Prostate gland (tissue), 2 donors: ENCODE measurements at regions not wholly inside any gene's neighbourhood (a gene's known extent, or its start where the extent isn't known, plus 50 kb on each side); places are given as distances from the start of the nearest gene placed in this dataset.

Experiments
- DNase-seq: peaks from one replicate; pipeline ENCODE4 v3.0.0-alpha.2; 2019; ENCODE audit warnings: low spot score
- H3K27ac ChIP-seq, 2 donors: fragments of 200-600 bp; sonication (generic); 2 replicates each; pipeline ENCODE4 v1.5.1; 2017 to 2019
- H3K27me3 ChIP-seq: fragments of 200-600 bp; sonication (generic); replicated peaks from 2 replicates; pipeline ENCODE4 v1.5.1; 2019; ENCODE audit not compliant: insufficient read depth
- H3K36me3 ChIP-seq, 2 donors: fragments of 200-600 bp; sonication (generic); 1 replicate in 1 of 2; 2 replicates in 1 of 2; pipeline versions ENCODE4 v1.5.1 to v1.8.1; 2017 to 2019
- H3K4me1 ChIP-seq: fragments of 200-600 bp; sonication (generic); replicated peaks from 2 replicates; pipeline ENCODE4 v1.5.1; 2019
- H3K4me3 ChIP-seq, 2 donors: fragments of 200-600 bp; sonication (generic); 2 replicates each; pipeline ENCODE4 v1.5.1; 2017 to 2019
- H3K9me3 ChIP-seq: fragments of 200-600 bp; sonication (generic); 2 replicates; pipeline ENCODE4 v1.5.1; 2017
- POLR2A ChIP-seq: fragments of 450-650 bp; IDR thresholded peaks from one replicate; pipeline ENCODE4 v1.6.1; 2016; ENCODE audit warnings: antibody characterized with exemption, mild to moderate bottlenecking
- POLR2AphosphoS5 ChIP-seq: sonication (generic); formaldehyde crosslinking; IDR thresholded peaks from one replicate; pipeline ENCODE4 v1.6.1; 2017; ENCODE audit warnings: antibody characterized with exemption
- WGBS: methylation state at CpG from one replicate; pipeline ENCODE4 v1.1.5; 2018; 5-methylcytosine and 5-hydroxymethylcytosine counted together
- intact Hi-C: fragments of 100-400 bp; cut with DNase I; formaldehyde crosslinking; loops from one replicate; pipeline ENCODE4 v1.14.2; 2022
- TF ChIP-seq, protein P1 (sequence below), 4 experiments: fragments of 200-600 bp in 2 of 4; fragments of 450-650 bp in 2 of 4; sonication (generic) in 2 of 4; IDR thresholded peaks; 1 replicate in 3 of 4; 2 replicates in 1 of 4; pipeline ENCODE4 v1.5.1; 2016 to 2019; ENCODE audit warnings: antibody characterized with exemption in 4 of 4, mild to moderate bottlenecking in 2 of 4, moderate library complexity in 2 of 4

GRCh38 chr3:164478323-164478722 lies 600.0 kb downstream of the SI start:
- Histone ChIP-seq H3K27ac (no peak overlapping the region), H3K4me1 (no peaks in the 10 kb centered on the region), H3K4me3 (no peak overlapping the region), H3K36me3 (no peaks in the 10 kb centered on the region), H3K9me3 (no peaks in the 10 kb centered on the region), H3K27me3 (no peaks in the 10 kb centered on the region)
- 90% methylated on average over 5 of the region's 5 CpGs for WGBS
- intact Hi-C loops: no loop called here
- TF ChIP-seq POLR2AphosphoS5 (no peak), POLR2A (no peak)
- TF ChIP-seq, protein P1, sequence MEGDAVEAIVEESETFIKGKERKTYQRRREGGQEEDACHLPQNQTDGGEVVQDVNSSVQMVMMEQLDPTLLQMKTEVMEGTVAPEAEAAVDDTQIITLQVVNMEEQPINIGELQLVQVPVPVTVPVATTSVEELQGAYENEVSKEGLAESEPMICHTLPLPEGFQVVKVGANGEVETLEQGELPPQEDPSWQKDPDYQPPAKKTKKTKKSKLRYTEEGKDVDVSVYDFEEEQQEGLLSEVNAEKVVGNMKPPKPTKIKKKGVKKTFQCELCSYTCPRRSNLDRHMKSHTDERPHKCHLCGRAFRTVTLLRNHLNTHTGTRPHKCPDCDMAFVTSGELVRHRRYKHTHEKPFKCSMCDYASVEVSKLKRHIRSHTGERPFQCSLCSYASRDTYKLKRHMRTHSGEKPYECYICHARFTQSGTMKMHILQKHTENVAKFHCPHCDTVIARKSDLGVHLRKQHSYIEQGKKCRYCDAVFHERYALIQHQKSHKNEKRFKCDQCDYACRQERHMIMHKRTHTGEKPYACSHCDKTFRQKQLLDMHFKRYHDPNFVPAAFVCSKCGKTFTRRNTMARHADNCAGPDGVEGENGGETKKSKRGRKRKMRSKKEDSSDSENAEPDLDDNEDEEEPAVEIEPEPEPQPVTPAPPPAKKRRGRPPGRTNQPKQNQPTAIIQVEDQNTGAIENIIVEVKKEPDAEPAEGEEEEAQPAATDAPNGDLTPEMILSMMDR (IDR thresholded peaks at IDR 0.05): no peak
- DNase-seq: no peak

DNA sequence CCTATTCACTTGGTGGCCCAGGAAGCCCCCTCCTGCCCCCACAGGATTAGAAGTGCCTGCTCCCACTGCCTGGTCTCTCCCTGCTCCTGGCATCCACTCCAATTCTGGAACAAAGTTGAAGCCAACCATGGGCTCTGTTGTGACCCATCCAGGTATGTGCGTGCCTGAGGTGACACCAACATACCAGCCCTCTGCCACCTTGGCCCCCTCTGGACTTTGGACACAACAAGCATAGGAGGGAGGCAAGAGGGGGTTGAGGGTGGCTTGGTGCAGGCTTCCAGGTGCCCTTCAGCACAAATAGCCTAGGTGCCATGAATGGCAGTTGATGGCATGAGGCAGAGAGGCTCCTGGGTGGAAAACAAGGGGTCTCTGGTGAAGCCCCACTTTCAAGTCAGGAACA lies 600.9 kb downstream of the SI start:
- DNase-seq: no peak
- WGBS: 93% methylated on average over 1 of the region's 1 CpG
- no peak overlapping the region for H3K4me3 ChIP-seq
- H3K27me3 ChIP-seq: no peaks in the 10 kb centered on the region
- no peaks in the 10 kb centered on the region for H3K4me1 ChIP-seq
- TF ChIP-seq, protein P1 (IDR thresholded peaks at IDR 0.05): no peak
- TF ChIP-seq POLR2AphosphoS5 (no peak), POLR2A (no peak)
- no peak overlapping the region for H3K27ac ChIP-seq
- intact Hi-C loops: no loop called here
- no peaks in the 10 kb centered on the region for H3K36me3 ChIP-seq
- no peaks in the 10 kb centered on the region for H3K9me3 ChIP-seq

GRCh38 chr3:164476631-164477030 lies 601.7 kb downstream of the SI start:
- 92% methylated on average over 3 of the region's 3 CpGs for WGBS
- no peaks in the 10 kb centered on the region for H3K36me3 ChIP-seq
- intact Hi-C loops: no loop called here
- no peak overlapping the region for H3K4me3 ChIP-seq
- no peak for TF ChIP-seq POLR2A
- TF ChIP-seq, protein P1 (IDR thresholded peaks at IDR 0.05): no peak
- TF ChIP-seq POLR2AphosphoS5: no peak
- no peak for DNase-seq
- no peaks in the 10 kb centered on the region for H3K27me3 ChIP-seq
- no peaks in the 10 kb centered on the region for H3K9me3 ChIP-seq
- H3K4me1 ChIP-seq: no peaks in the 10 kb centered on the region
- H3K27ac ChIP-seq: no peak overlapping the region

DNA sequence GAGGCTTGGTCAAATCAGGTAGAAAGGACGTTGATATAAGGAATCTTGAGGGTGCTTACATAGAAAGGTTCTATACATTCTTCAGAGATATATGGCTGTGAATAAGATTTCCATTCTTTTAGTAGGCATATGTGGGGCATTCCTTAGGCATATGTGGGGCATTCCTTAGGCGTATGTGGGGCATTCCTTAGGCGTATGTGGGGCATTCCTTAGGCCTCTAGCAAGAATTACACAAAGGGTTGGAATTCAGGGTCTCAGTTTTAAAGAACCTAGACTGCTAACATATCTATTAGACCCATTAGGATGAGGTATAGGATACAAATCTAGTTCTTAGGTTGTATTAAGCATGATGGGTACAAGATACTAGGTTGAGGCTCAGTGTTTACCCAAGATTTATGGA lies 607.8 kb downstream of the SI start:
- Histone ChIP-seq H3K36me3 (no peaks in the 10 kb centered on the region), H3K9me3 (no peaks in the 10 kb centered on the region), H3K27ac (no peak overlapping the region), H3K4me3 (no peak overlapping the region), H3K4me1 (no peaks in the 10 kb centered on the region), H3K27me3 (no peaks in the 10 kb centered on the region)
- WGBS: 84% methylated on average over 3 of the region's 3 CpGs
- intact Hi-C loops: no loop called here
- DNase-seq: no peak
- TF ChIP-seq POLR2AphosphoS5 (no peak), POLR2A (no peak)
- TF ChIP-seq, protein P1 (IDR thresholded peaks at IDR 0.05): no peak

DNA sequence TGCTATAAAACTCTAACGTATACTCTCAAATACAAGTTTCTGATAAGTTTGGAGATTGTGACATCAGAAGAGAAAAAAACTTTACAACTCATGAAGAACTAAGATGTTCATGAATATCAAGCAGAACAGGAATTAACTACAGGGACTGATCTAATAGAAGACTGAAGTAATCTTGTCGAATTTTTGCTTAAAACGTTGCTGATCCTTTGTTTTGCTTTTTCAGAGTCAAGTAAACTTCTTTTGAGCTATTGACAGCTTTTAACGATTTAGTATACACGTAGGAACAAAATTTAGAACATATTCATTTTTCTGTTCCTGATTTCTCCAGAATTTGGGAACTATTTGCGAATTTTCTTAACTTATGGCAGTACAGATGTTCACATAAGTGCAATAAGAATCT lies 610.2 kb downstream of the SI start:
- no peaks in the 10 kb centered on the region for H3K9me3 ChIP-seq
- no peak for DNase-seq
- 72% methylated on average over 6 of the region's 6 CpGs for WGBS
- no peak overlapping the region for H3K4me3 ChIP-seq
- TF ChIP-seq POLR2A: no peak
- TF ChIP-seq, protein P1 (IDR thresholded peaks at IDR 0.05): no peak
- no peak for TF ChIP-seq POLR2AphosphoS5
- intact Hi-C loops: no loop called here
- no peaks in the 10 kb centered on the region for H3K4me1 ChIP-seq
- H3K27me3 ChIP-seq: no peaks in the 10 kb centered on the region
- no peaks in the 10 kb centered on the region for H3K36me3 ChIP-seq
- no peak overlapping the region for H3K27ac ChIP-seq
